Thyroid gland (tissue), 4 donors: ENCODE measurements at regions not wholly inside any gene's neighbourhood (a gene's known extent, or its start where the extent isn't known, plus 50 kb on each side); places are given as distances from the start of the nearest gene placed in this dataset.

Experiments used
- DNase-seq, 2 donors: peaks; one replicate each; pipeline ENCODE4 v3.0.0-alpha.2; 2019
- H3K27ac ChIP-seq, 3 donors: fragments of 200-600 bp; sonication (generic); 1 replicate in 2 of 3; 2 replicates in 1 of 3; pipeline ENCODE4 v1.5.1; 2016 to 2019; ENCODE audit warnings: mild to moderate bottlenecking in 1 of 3, moderate library complexity in 1 of 3
- H3K27me3 ChIP-seq: fragments of 200-600 bp; sonication (generic); one replicate; pipeline ENCODE4 v1.5.1; 2019
- H3K36me3 ChIP-seq, 2 donors: fragments of 200-600 bp; sonication (generic); one replicate each; pipeline ENCODE4 v1.5.1; 2016 to 2019
- H3K4me1 ChIP-seq, 2 donors: fragments of 200-600 bp; sonication (generic); one replicate each; pipeline ENCODE4 v1.5.1; 2017 to 2019
- H3K4me3 ChIP-seq, 3 donors: fragments of 200-600 bp; sonication (generic); replicated peaks in 1 of 3; 1 replicate in 2 of 3; 2 replicates in 1 of 3; pipeline ENCODE4 v1.5.1; 2016; ENCODE audit warnings: mild to moderate bottlenecking in 1 of 3
- H3K9me3 ChIP-seq: fragments of 200-600 bp; sonication (generic); one replicate; pipeline ENCODE4 v1.5.1; 2017
- CTCF ChIP-seq, 6 experiments: fragments of 200-600 bp in 3 of 6; fragments of 450-650 bp in 3 of 6; sonication (generic) in 3 of 6; IDR thresholded peaks; one replicate each; pipeline ENCODE4 v1.5.1; 2016 to 2019; ENCODE audit warnings: antibody characterized with exemption in 6 of 6, mild to moderate bottlenecking in 2 of 6, inconsistent platforms in 1 of 6, moderate library complexity in 1 of 6
- POLR2A ChIP-seq, 2 donors: fragments of 450-650 bp; IDR thresholded peaks; one replicate each; pipeline ENCODE4 v1.6.1; 2017; ENCODE audit warnings: antibody characterized with exemption in 2 of 2, mild to moderate bottlenecking in 2 of 2, moderate library complexity in 1 of 2
- WGBS, 2 donors: methylation state at CpG; one replicate each; pipeline ENCODE4 v1.1.5; 2017; 5-methylcytosine and 5-hydroxymethylcytosine counted together
- intact Hi-C: fragments of 100-400 bp; cut with DNase I; formaldehyde crosslinking; loops from one replicate; pipeline ENCODE4 v1.15.1; 2023

DNA sequence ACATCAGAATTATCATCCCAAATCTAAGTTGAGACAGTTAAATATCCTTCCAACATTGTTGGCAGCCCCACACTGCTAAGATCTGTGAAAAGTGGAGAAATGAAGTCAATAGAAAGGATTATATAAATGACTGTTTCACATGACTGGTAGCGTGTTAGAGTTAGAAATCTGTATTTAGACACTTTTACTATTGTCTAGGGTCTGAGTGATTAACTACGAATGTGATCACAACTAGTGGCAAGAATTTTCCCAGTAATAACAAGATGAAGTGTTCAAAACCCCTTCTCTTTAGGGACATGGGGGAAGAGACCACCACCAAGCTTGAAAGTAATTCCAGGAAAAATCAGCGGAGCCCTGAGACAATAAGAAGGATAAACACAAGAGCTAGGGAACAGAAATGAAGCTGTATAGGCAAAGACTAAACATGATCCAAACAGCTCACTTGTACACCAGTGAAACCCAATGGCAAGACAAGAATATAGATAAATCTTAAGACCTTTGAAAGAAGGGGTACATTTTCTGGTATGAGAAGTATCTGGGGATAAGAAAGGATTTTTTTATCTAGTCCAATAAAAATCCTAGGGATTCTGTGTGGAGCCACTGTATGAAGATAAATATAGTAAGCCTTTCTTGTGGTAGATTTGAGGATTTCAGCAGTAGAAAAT lies 646.6 kb upstream of the USP24 start:
- TF ChIP-seq CTCF (IDR thresholded peaks at IDR 0.05) (no peak), POLR2A (IDR thresholded peaks at IDR 0.05) (no peak)
- H3K4me3 ChIP-seq, result no peak overlapping the region
- no peaks in the 10 kb centered on the region for H3K36me3 ChIP-seq
- WGBS, 2 donors, result 72 to 75% methylated on average over 3 of the region's 3 CpGs
- peaks cover 21 to 38% of the 10 kb centered on the region in 2 donors for H3K4me1 ChIP-seq
- H3K9me3 ChIP-seq, result no peaks in the 10 kb centered on the region
- H3K27me3 ChIP-seq, result no peaks in the 10 kb centered on the region
- H3K27ac ChIP-seq, result no peak overlapping the region
- DNase-seq, result no peak
- intact Hi-C loops, result loop anchor here (10.0 kb wide), 1 partner anchor 723 kb away; no protein-coding TSS in a partner anchor

GRCh38 chr1:55860798-55861519 lies 645.8 kb upstream of the USP24 start:
- Histone ChIP-seq H3K36me3 (no peaks in the 10 kb centered on the region), H3K27me3 (no peaks in the 10 kb centered on the region), H3K9me3 (no peaks in the 10 kb centered on the region), H3K4me3 (no peak overlapping the region), H3K4me1 (peaks cover 16 to 36% of the 10 kb centered on the region in 2 donors), H3K27ac (no peak overlapping the region)
- 58 to 69% methylated on average over 6 of the region's 6 CpGs for WGBS, 2 donors
- intact Hi-C loops, result loop anchor here (10.0 kb wide), 1 partner anchor 724 kb away; no protein-coding TSS in a partner anchor
- no peak for TF ChIP-seq CTCF (IDR thresholded peaks at IDR 0.05)
- TF ChIP-seq POLR2A (IDR thresholded peaks at IDR 0.05), result no peak
- DNase-seq, result no peak

DNA sequence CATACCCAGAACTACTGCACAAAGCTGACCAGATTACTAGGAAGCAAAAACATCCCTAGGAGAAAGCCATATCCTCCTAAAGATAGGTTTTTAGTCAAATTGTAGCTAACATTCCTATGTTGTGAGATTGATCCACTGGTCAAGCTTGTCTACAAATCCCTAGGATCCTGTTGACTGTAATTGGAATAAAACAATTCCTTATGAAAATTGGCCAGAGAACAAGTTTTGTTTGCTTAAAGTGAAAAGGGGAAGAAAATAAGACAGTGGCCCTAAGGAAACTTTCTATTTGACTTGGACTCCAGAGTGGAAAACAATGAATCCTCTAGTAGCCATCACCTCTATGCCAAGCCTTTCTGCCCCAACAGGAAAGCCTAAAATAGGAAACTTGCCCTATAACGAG lies 645.2 kb upstream of the USP24 start:
- H3K4me3 ChIP-seq, result no peak overlapping the region
- H3K27me3 ChIP-seq, result no peaks in the 10 kb centered on the region
- no peaks in the 10 kb centered on the region for H3K9me3 ChIP-seq
- intact Hi-C loops, result loop anchor here (10.0 kb wide), 1 partner anchor 724 kb away; no protein-coding TSS in a partner anchor
- 23 to 48% methylated on average over 1 of the region's 1 CpG for WGBS, 2 donors
- H3K27ac ChIP-seq, result no peak overlapping the region
- H3K36me3 ChIP-seq, result no peaks in the 10 kb centered on the region
- DNase-seq, result no peak
- H3K4me1 ChIP-seq, result peaks cover 16 to 38% of the 10 kb centered on the region in 2 donors
- TF ChIP-seq CTCF (IDR thresholded peaks at IDR 0.05) (no peak), POLR2A (IDR thresholded peaks at IDR 0.05) (no peak)

DNA sequence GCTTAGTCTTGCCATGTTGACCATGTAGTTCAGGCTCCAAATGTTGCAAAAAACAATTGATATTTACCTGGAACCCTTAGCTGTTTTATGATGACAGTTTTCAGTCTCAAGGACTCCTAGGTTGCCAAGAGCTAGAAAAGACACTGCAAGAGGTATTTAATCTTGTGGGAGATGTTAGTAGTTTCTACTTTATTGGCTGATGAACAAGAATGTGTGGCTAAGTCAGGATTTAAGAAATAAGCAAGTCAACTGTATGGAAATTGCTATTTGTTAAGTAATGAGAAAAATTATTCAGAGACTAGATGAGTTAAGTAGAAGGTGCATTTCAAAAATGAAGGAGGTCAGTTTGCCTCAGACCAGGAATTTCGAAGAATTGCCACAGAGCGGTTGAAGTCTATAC lies 639.7 kb upstream of the USP24 start:
- intact Hi-C loops, result no loop called here
- Histone ChIP-seq H3K27me3 (no peaks in the 10 kb centered on the region), H3K9me3 (no peaks in the 10 kb centered on the region), H3K4me1 (peaks cover 34 to 65% of the 10 kb centered on the region in 2 donors), H3K27ac (peak overlapping the region; percentile 0 to 66 (median 66)), H3K36me3 (no peaks in the 10 kb centered on the region), H3K4me3 (no peak overlapping the region)
- no peak for DNase-seq
- WGBS, 2 donors, result 62 to 94% methylated on average over 2 of the region's 2 CpGs
- TF ChIP-seq POLR2A (IDR thresholded peaks at IDR 0.05) (no peak), CTCF (IDR thresholded peaks at IDR 0.05) (no peak)

- no peak for DNase-seq
- Histone ChIP-seq H3K36me3 (no peaks in the 10 kb centered on the region), H3K27me3 (no peaks in the 10 kb centered on the region), H3K4me3 (no peak overlapping the region), H3K4me1 (peaks cover 30 to 36% of the 10 kb centered on the region in 2 donors), H3K9me3 (no peaks in the 10 kb centered on the region), H3K27ac (no peak overlapping the region)
- 67 to 83% methylated on average over 1 of the region's 1 CpG for WGBS, 2 donors
- intact Hi-C loops, result no loop called here
- TF ChIP-seq CTCF (IDR thresholded peaks at IDR 0.05) (no peak), POLR2A (IDR thresholded peaks at IDR 0.05) (no peak)
Observed at GRCh38 chr1:55848906-55849305, 633.7 kb upstream of the USP24 start.
